ENCODE measurements at regions not wholly inside any gene's neighbourhood (a gene's known extent, or its start where the extent isn't known, plus 50 kb on each side); places are given as distances from the start of the nearest gene placed in this dataset.

DNA sequence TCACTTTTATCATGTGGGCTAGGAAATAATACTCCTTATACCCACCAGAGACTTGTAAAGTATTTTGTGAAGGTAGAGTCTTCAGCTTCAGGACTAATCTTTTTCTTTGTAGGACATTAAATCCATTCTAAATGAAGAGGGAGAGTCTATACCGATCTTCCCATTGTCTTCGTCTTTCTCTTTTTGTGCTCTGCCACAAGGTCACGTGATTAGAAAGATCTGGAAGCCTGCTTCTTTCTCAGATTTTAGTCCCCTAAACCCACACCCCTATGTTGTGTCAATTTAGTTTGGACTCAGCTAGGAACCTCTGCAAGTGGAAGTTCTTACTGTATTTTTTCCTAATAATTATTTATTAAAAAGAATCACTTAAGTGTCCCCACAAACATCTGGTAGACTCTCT, 507.3 kb downstream of the PYDC2 start:
- TF ChIP-seq, protein P1, sequence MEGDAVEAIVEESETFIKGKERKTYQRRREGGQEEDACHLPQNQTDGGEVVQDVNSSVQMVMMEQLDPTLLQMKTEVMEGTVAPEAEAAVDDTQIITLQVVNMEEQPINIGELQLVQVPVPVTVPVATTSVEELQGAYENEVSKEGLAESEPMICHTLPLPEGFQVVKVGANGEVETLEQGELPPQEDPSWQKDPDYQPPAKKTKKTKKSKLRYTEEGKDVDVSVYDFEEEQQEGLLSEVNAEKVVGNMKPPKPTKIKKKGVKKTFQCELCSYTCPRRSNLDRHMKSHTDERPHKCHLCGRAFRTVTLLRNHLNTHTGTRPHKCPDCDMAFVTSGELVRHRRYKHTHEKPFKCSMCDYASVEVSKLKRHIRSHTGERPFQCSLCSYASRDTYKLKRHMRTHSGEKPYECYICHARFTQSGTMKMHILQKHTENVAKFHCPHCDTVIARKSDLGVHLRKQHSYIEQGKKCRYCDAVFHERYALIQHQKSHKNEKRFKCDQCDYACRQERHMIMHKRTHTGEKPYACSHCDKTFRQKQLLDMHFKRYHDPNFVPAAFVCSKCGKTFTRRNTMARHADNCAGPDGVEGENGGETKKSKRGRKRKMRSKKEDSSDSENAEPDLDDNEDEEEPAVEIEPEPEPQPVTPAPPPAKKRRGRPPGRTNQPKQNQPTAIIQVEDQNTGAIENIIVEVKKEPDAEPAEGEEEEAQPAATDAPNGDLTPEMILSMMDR (IDR thresholded peaks at IDR 0.05; ENCODE audit: insufficient read depth, low read length, missing control alignments) = no peak
- ChIA-PET CTCF (no interaction called here), POLR2A (no interaction called here)
- H3K4me3 ChIP-seq (ENCODE audit: low read depth, low read length) = no peak overlapping the region
- no peak for DNase-seq (ENCODE audit: low read depth, low spot score)

DNA sequence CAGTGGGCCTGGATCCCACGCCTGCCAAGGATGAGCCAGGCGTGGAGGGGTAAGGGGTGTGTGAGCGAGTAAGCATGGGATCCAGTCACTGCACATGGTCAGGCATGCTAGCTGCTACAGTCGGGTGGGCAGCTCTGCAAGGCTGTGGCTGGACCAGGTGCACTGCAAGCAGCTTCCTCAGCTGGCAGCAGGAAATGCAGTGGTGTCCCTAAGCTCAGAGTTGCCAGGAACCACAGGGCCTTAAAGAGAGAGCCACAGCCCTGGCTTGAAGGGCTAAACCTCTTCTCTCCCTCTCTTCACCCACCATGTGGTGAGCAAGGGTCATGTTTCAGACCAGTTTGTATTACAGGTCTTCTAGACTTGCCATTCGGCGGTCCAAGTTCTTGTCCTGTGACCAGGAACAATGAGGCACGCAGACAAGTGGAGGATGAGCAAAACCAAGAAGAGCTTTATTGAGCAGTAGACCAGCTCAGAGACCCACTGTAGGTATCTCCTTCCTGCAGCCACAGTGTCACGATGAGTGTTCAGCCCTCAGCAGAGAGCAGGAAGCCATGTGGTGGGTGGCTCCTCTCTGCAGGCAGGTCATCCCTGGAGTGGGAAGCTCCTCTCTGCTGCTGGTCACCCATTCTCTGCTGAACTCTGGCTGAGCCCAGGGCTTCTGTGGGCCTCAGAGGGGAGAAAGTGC, 511.9 kb downstream of the PYDC2 start:
- no peak for DNase-seq (ENCODE audit: low read depth, low spot score)

GRCh38 chr3:191973820-191974219, 512.9 kb downstream of the PYDC2 start:
- no peak for DNase-seq (ENCODE audit: low read depth, low spot score)

More for the DNA sequence above, 511.9 kb downstream of the PYDC2 start:
- no peak overlapping the region for H3K4me3 ChIP-seq (ENCODE audit: low read depth, low read length)
- TF ChIP-seq, protein P1 (IDR thresholded peaks at IDR 0.05; ENCODE audit: insufficient read depth, low read length, missing control alignments) = no peak
- POLR2A ChIA-PET = no interaction called here
- CTCF ChIA-PET = no interaction called here

DNA sequence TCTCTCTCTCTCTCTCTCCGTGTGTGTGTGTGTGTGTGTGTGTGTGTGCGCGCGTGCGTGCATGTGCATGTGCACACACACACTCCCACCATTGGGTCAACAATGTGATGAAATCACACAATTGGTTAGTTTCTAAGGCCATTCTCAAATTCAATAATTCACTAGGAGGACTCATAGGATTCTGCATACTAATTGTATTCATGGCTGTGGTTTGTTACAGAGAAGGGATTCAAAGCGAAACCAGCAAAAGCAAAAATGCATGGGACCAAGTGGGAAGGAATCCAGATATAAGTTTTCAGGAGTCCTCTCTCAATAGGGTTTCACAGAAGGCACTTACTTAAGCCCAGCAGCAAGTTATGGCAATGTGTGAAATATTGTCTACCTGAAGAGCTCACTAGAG, 515.0 kb downstream of the PYDC2 start:
- no peak for DNase-seq (ENCODE audit: low read depth, low spot score)
- H3K4me3 ChIP-seq (ENCODE audit: low read depth, low read length) = no peak overlapping the region
- CTCF ChIA-PET = no interaction called here
- POLR2A ChIA-PET = no interaction called here
- TF ChIP-seq, protein P1 (IDR thresholded peaks at IDR 0.05; ENCODE audit: insufficient read depth, low read length, missing control alignments) = no peak

More at GRCh38 chr3:191973820-191974219, 512.9 kb downstream of the PYDC2 start:
- TF ChIP-seq, protein P1 (IDR thresholded peaks at IDR 0.05; ENCODE audit: insufficient read depth, low read length, missing control alignments) = no peak
- ChIA-PET POLR2A (no interaction called here), CTCF (no interaction called here)
- no peak overlapping the region for H3K4me3 ChIP-seq (ENCODE audit: low read depth, low read length)

DNA sequence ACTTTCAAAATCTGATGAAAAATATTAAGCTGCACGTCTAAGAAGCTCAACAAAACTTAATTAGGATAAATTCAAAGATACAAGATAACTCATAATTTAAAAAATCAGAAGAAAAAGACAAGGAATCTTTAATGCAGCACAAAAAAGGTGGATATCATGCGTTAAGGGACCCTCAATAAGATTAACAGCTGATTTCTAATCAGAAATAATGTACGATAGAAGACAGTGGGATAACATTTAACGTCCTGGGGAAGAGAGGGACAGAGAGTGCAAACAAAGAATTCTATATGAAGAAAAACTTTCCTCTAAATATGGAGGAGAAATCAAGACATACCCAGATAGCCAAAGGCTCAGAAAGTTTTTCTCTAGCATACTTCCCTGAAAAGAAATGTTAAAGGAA, 519.5 kb downstream of the PYDC2 start:
- DNase-seq (ENCODE audit: low read depth, low spot score) = no peak
- CTCF ChIA-PET = no interaction called here

GRCh38 chr3:191982481-191982880, 521.5 kb downstream of the PYDC2 start:
- DNase-seq (ENCODE audit: low read depth, low spot score) = no peak
- TF ChIP-seq, protein P1 (IDR thresholded peaks at IDR 0.05; ENCODE audit: insufficient read depth, low read length, missing control alignments) = no peak
- CTCF ChIA-PET = no interaction called here
- H3K4me3 ChIP-seq (ENCODE audit: low read depth, low read length) = no peak overlapping the region
- POLR2A ChIA-PET = no interaction called here

More for the DNA sequence above, 519.5 kb downstream of the PYDC2 start:
- TF ChIP-seq, protein P1 (IDR thresholded peaks at IDR 0.05; ENCODE audit: insufficient read depth, low read length, missing control alignments) = no peak
- no peak overlapping the region for H3K4me3 ChIP-seq (ENCODE audit: low read depth, low read length)
- POLR2A ChIA-PET = no interaction called here
